Activated CD4-positive, alpha-beta T cell treated with anti-CD3 and anti-CD28 coated beads, Interleukin-2, amount 10 ng/mL, durations not matched to agents 7 days and 5 days (primary cell): ENCODE measurements at regions not wholly inside any gene's neighbourhood (a gene's known extent, or its start where the extent isn't known, plus 50 kb on each side); places are given as distances from the start of the nearest gene placed in this dataset.

Source experiments
- CTCF ChIA-PET: fragments of 350-600 bp; sonication (Branson Sonifier 250); formaldehyde crosslinking; loops from one replicate; lab custom pipeline; 2021; ENCODE audit warnings: antibody characterized with exemption; lab: Charles Lee
- POLR2A ChIA-PET: fragments of 350-600 bp; sonication (Branson Sonifier 250); formaldehyde crosslinking; loops from one replicate; lab custom pipeline; 2021; ENCODE audit warnings: antibody characterized with exemption; lab: Charles Lee
- DNase-seq: peaks from one replicate; pipeline ENCODE4 v3.0.0-alpha.2; 2020
- H3K27ac Mint-ChIP-seq: one replicate; pipeline ENCODE4 v1.8.0; 2021; ENCODE audit warnings: mild to moderate bottlenecking, moderate library complexity, mixed read lengths
- H3K27me3 Mint-ChIP-seq: one replicate; pipeline ENCODE4 v1.8.0; 2021; ENCODE audit warnings: mixed read lengths
- H3K36me3 Mint-ChIP-seq: one replicate; pipeline ENCODE4 v1.8.0; 2021; ENCODE audit warnings: low read depth, mixed read lengths
- H3K4me1 Mint-ChIP-seq: one replicate; pipeline ENCODE4 v1.8.0; 2021; ENCODE audit warnings: mixed read lengths
- H3K4me3 Mint-ChIP-seq: one replicate; pipeline ENCODE4 v1.8.0; 2021; ENCODE audit warnings: mild to moderate bottlenecking, moderate library complexity, mixed read lengths
- H3K9me3 Mint-ChIP-seq: one replicate; pipeline ENCODE4 v1.8.0; 2021; ENCODE audit warnings: mixed read lengths

DNA sequence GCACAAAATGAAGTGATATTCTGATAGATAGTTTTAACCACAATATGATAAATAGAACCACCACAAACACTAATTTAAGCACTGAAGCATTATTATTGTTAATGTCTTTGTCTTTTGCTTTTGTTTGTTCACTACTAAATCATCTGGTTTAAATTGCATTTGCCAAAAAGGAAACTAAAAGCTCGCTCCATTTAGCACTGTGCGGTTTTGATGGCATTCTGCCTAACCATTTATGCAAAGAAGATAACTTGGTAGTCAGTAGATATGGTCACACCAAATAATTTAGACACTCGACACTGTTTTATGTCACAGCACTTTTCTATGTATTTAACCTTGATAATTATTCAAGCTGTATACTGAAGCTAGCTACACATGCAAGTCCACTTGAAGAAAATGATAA, 849.8 kb upstream of the CDH6 start:
- CTCF ChIA-PET = no interaction called here
- POLR2A ChIA-PET = no interaction called here
- peaks cover 8% of the 10 kb centered on the region for H3K9me3 Mint-ChIP-seq

DNA sequence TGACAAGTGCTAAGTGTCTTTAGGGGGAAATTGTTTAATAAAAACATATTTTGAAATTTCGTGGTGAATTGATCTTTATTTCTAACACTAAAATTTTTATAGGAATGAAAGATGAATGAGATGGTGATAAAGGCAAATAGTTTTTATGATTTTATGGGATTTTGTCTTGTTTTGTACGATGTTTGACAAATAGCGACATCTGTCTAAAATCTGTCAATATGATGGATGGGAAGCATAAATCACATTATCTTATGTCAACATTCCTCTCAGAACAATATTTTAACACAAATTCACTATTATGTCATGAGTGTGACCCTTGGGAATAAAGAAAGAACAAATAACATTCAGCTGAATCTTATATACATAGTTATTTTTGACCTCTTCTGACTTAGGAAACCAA, 852.0 kb upstream of the CDH6 start:
- Mint-ChIP-seq H3K27ac (no peak overlapping the region), H3K4me3 (no peak overlapping the region), H3K9me3 (peaks cover 6% of the 10 kb centered on the region), H3K27me3 (no peaks in the 10 kb centered on the region), H3K4me1 (no peaks in the 10 kb centered on the region), H3K36me3 (no peaks in the 10 kb centered on the region)
- CTCF ChIA-PET = no interaction called here
- DNase-seq = no peak
- POLR2A ChIA-PET = no interaction called here

More for the DNA sequence above, 849.8 kb upstream of the CDH6 start:
- DNase-seq = no peak
- no peaks in the 10 kb centered on the region for H3K27me3 Mint-ChIP-seq
- H3K36me3 Mint-ChIP-seq = no peaks in the 10 kb centered on the region
- H3K4me3 Mint-ChIP-seq = no peak overlapping the region
- H3K4me1 Mint-ChIP-seq = no peaks in the 10 kb centered on the region
- no peak overlapping the region for H3K27ac Mint-ChIP-seq

DNA sequence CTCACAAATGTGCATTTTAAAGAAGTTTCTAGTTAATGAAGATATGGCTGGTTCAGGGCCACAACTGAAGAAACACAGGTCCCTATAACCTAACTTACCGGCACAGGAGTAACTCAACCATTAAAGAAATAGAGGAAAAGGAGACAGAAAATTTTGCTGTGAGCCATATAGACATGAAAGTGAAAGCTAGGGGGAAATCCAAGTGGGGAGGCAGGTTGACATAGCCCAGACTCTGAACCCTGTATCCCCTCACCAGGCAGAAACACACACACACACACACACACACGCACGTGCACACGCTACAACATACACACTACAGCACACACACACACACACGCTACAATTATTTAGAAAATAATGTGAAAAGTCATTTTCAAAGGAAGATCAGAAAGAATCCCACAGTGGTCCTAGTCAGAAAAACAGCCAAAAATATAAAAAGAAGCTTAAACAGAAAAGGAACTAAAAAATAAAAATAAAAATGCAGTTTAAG, 856.4 kb upstream of the CDH6 start:
- Mint-ChIP-seq H3K27me3 (no peaks in the 10 kb centered on the region), H3K36me3 (no peaks in the 10 kb centered on the region), H3K4me3 (no peak overlapping the region), H3K9me3 (peaks cover 2% of the 10 kb centered on the region), H3K4me1 (no peaks in the 10 kb centered on the region), H3K27ac (no peak overlapping the region)
- ChIA-PET POLR2A (no interaction called here), CTCF (no interaction called here)
- DNase-seq = no peak

DNA sequence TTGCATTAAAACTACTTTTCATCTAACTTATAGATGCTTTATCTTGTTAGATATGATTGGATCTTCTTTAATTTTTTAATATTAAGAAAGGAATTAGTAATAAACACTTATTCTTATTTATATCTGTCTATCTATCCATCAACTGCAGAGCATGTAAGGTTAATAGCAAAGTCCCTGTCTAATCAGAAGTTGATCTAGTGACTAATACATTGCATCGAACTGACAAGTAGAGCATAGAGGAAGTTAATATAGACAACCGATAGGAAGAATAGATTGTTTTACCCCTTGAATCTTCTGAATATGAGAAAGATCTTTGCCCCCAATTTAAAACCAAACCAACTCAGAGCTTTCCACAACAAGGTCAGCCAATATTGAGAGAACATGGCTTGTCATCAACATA, 862.0 kb upstream of the CDH6 start:
- no peaks in the 10 kb centered on the region for H3K36me3 Mint-ChIP-seq
- DNase-seq = no peak
- no peaks in the 10 kb centered on the region for H3K4me1 Mint-ChIP-seq
- no peak overlapping the region for H3K27ac Mint-ChIP-seq
- H3K4me3 Mint-ChIP-seq = no peak overlapping the region
- peaks cover 2% of the 10 kb centered on the region for H3K9me3 Mint-ChIP-seq
- POLR2A ChIA-PET = no interaction called here
- H3K27me3 Mint-ChIP-seq = no peaks in the 10 kb centered on the region
- CTCF ChIA-PET = no interaction called here

DNA sequence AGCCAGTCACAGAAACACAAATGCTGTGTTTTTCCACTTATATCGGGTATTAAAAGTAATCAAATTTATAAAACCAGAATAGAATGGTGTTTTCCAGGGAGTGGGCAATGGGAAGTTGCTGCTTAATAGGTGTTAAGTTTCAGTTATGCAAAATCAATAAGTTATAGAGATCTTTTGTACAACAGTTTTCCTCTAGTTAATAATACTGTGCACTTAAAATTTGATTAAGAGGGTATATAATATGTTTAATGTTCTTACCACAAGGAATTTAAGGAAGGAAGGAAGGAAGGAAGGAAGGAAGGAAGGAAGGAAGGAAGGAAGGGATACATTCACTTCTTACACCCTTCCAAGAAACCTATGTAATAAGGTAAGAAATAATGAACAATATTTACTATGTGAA, 867.7 kb upstream of the CDH6 start:
- POLR2A ChIA-PET = no interaction called here
- CTCF ChIA-PET = no interaction called here
- Mint-ChIP-seq H3K36me3 (no peaks in the 10 kb centered on the region), H3K27me3 (no peaks in the 10 kb centered on the region), H3K9me3 (peaks cover 3% of the 10 kb centered on the region), H3K4me1 (no peaks in the 10 kb centered on the region), H3K4me3 (no peak overlapping the region), H3K27ac (no peak overlapping the region)
- no peak for DNase-seq

- Mint-ChIP-seq H3K4me1 (no peaks in the 10 kb centered on the region), H3K36me3 (no peaks in the 10 kb centered on the region), H3K27ac (no peak overlapping the region), H3K9me3 (peaks cover 9% of the 10 kb centered on the region), H3K27me3 (no peaks in the 10 kb centered on the region), H3K4me3 (no peak overlapping the region)
- ChIA-PET CTCF (interaction anchor here (0.6 kb wide), 1 partner anchor 154 kb away, joined by 4 read pairs; no protein-coding TSS in a partner anchor), POLR2A (no interaction called here)
- DNase-seq = no peak
These were observed 869.4 kb upstream of the CDH6 start for GRCh38 chr5:30324083-30324482.

GRCh38 chr5:30287890-30288289, 905.6 kb upstream of the CDH6 start:
- Mint-ChIP-seq H3K36me3 (no peaks in the 10 kb centered on the region), H3K27ac (no peak overlapping the region), H3K4me1 (no peaks in the 10 kb centered on the region), H3K4me3 (no peak overlapping the region), H3K27me3 (no peaks in the 10 kb centered on the region), H3K9me3 (peaks cover 18% of the 10 kb centered on the region)
- CTCF ChIA-PET = no interaction called here
- DNase-seq = no peak
- POLR2A ChIA-PET = no interaction called here

GRCh38 chr5:30279237-30279636, 914.2 kb upstream of the CDH6 start:
- ChIA-PET CTCF (no interaction called here), POLR2A (no interaction called here)
- Mint-ChIP-seq H3K9me3 (peaks cover 4% of the 10 kb centered on the region), H3K27me3 (no peaks in the 10 kb centered on the region), H3K4me3 (no peak overlapping the region), H3K27ac (no peak overlapping the region), H3K36me3 (no peaks in the 10 kb centered on the region), H3K4me1 (no peaks in the 10 kb centered on the region)
- DNase-seq = no peak

GRCh38 chr5:30267026-30267425, 926.5 kb upstream of the CDH6 start:
- H3K36me3 Mint-ChIP-seq = no peaks in the 10 kb centered on the region
- no peak overlapping the region for H3K27ac Mint-ChIP-seq
- peaks cover 8% of the 10 kb centered on the region for H3K9me3 Mint-ChIP-seq
- no peaks in the 10 kb centered on the region for H3K4me1 Mint-ChIP-seq
- no peak for DNase-seq
- no peaks in the 10 kb centered on the region for H3K27me3 Mint-ChIP-seq
- ChIA-PET POLR2A (no interaction called here), CTCF (no interaction called here)
- no peak overlapping the region for H3K4me3 Mint-ChIP-seq

GRCh38 chr5:30239331-30240022, 954.0 kb upstream of the CDH6 start:
- Mint-ChIP-seq H3K27ac (no peak overlapping the region), H3K9me3 (peaks cover 8% of the 10 kb centered on the region), H3K36me3 (no peaks in the 10 kb centered on the region), H3K4me3 (no peak overlapping the region), H3K4me1 (no peaks in the 10 kb centered on the region), H3K27me3 (no peaks in the 10 kb centered on the region)
- ChIA-PET CTCF (no interaction called here), POLR2A (no interaction called here)
- no peak for DNase-seq

DNA sequence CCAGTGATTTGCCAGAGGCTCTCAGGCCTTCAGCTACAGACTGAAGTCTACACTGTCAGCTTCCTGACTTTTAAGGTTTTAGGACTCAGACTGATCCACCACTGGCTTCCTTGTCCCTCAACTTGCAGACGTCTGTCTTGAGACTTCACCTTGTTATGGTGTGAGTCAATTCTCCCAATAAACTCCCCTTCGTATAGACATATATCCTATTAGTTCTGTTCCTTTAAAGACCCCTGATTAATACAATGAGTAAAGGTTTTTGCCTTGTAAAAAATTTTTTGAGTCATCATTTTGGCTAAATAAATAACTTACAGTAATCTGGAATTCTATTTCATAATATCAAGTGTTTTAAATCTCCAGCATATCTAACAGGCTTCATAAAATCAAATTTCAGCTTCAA, 956.3 kb upstream of the CDH6 start:
- peaks cover 11% of the 10 kb centered on the region for H3K9me3 Mint-ChIP-seq
- POLR2A ChIA-PET = no interaction called here
- H3K27me3 Mint-ChIP-seq = no peaks in the 10 kb centered on the region
- CTCF ChIA-PET = no interaction called here
- H3K27ac Mint-ChIP-seq = no peak overlapping the region
- no peaks in the 10 kb centered on the region for H3K36me3 Mint-ChIP-seq
- no peak overlapping the region for H3K4me3 Mint-ChIP-seq
- no peak for DNase-seq
- H3K4me1 Mint-ChIP-seq = no peaks in the 10 kb centered on the region

DNA sequence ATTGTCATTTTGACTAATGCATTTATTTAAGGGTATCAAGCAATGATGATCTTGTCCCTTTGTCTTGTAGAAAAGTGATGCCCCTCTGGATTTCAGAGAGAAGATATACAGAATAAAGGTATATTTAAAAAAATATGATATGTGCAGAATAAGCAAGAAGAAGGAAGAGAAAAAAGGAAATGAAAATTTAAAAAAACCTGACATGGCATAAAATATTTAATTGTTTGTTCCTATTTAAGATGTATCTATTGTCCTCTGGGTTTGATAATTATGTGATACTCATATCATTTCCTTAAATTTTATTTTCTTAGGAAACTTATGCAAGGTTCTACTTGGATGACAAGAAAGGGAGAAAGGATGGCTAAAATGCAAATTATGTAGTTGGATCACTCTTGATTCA, 983.7 kb upstream of the CDH6 start:
- Mint-ChIP-seq H3K27ac (no peak overlapping the region), H3K9me3 (peaks cover 19% of the 10 kb centered on the region), H3K4me1 (no peaks in the 10 kb centered on the region), H3K4me3 (no peak overlapping the region), H3K36me3 (no peaks in the 10 kb centered on the region), H3K27me3 (no peaks in the 10 kb centered on the region)
- DNase-seq = no peak
- POLR2A ChIA-PET = no interaction called here
- CTCF ChIA-PET = no interaction called here

- H3K36me3 Mint-ChIP-seq = no peaks in the 10 kb centered on the region
- ChIA-PET POLR2A (no interaction called here), CTCF (no interaction called here)
- no peaks in the 10 kb centered on the region for H3K4me1 Mint-ChIP-seq
- no peak for DNase-seq
- peaks cover 12% of the 10 kb centered on the region for H3K9me3 Mint-ChIP-seq
- no peak overlapping the region for H3K27ac Mint-ChIP-seq
- H3K27me3 Mint-ChIP-seq = no peaks in the 10 kb centered on the region
- H3K4me3 Mint-ChIP-seq = no peak overlapping the region
These were observed 995.8 kb upstream of the CDH6 start for GRCh38 chr5:30197662-30198061.

DNA sequence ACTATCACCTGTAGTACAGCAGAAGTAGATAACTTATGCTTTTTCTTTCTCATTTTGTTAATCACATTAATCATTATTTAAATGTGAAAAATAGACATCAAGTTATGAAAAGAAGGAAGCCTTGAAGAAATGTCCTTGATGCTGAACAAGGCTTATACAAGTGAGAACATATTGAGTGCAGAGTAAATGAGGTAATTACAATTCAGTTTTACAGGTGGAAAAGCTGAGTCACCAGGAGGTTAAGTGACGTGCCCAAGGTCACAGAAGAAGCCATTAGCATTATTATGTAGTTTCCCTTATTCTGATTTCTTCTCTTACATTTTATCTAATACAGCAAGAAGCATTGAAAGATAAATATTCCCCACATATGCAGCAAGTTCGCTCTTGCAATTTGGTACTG, 998.5 kb upstream of the CDH6 start:
- POLR2A ChIA-PET = no interaction called here
- no peaks in the 10 kb centered on the region for H3K27me3 Mint-ChIP-seq
- peaks cover 11% of the 10 kb centered on the region for H3K9me3 Mint-ChIP-seq
- CTCF ChIA-PET = no interaction called here
- H3K4me1 Mint-ChIP-seq = no peaks in the 10 kb centered on the region
- no peak overlapping the region for H3K4me3 Mint-ChIP-seq
- DNase-seq = no peak
- H3K27ac Mint-ChIP-seq = no peak overlapping the region
- no peaks in the 10 kb centered on the region for H3K36me3 Mint-ChIP-seq
